ENCODE measurements at regions not wholly inside any gene's neighbourhood (a gene's known extent, or its start where the extent isn't known, plus 50 kb on each side); places are given as distances from the start of the nearest gene placed in this dataset.

GRCh38 chrX:121987163-121987562 is 939.8 kb downstream of the GLUD2 start:
- no peak for TF ChIP-seq CTCF (IDR thresholded peaks at IDR 0.05; ENCODE audit: control extremely low read depth, extremely low read depth, low read depth, missing control alignments)
- DNase-seq (ENCODE audit: extremely low spot score), result no peak
- ChIA-PET POLR2A (no interaction called here), CTCF (no interaction called here)

DNA sequence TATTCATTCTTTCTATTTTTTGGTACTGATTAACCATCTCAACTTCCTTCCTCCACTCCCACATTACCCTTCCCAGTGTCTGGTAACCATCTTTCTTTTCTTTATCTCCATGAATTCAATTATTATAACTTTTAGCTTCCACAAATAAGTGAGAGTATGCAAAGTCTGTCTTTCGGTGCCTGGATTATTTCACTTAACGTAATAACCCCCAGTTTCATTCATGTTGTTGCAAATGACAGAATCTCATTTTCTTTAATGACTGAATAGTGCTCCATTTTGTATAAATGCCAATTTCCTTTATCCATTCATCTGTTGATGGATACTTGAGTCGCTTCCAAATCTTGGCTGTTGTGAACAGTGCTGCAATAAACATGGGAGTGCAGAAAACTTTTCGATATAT is 940.4 kb downstream of the GLUD2 start:
- POLR2A ChIA-PET, result no interaction called here
- DNase-seq (ENCODE audit: extremely low spot score), result no peak
- CTCF ChIA-PET, result no interaction called here
- TF ChIP-seq CTCF (IDR thresholded peaks at IDR 0.05; ENCODE audit: control extremely low read depth, extremely low read depth, low read depth, missing control alignments), result no peak

- no peak for TF ChIP-seq CTCF (IDR thresholded peaks at IDR 0.05; ENCODE audit: control extremely low read depth, extremely low read depth, low read depth, missing control alignments)
- POLR2A ChIA-PET, result no interaction called here
- CTCF ChIA-PET, result no interaction called here
- no peak for DNase-seq (ENCODE audit: extremely low spot score)
Measured at GRCh38 chrX:122004127-122004526, 956.7 kb downstream of the GLUD2 start.

GRCh38 chrX:122026665-122027064 is 979.3 kb downstream of the GLUD2 start:
- POLR2A ChIA-PET, result no interaction called here
- TF ChIP-seq CTCF (IDR thresholded peaks at IDR 0.05; ENCODE audit: control extremely low read depth, extremely low read depth, low read depth, missing control alignments), result no peak
- CTCF ChIA-PET, result no interaction called here
- DNase-seq (ENCODE audit: extremely low spot score), result no peak

DNA sequence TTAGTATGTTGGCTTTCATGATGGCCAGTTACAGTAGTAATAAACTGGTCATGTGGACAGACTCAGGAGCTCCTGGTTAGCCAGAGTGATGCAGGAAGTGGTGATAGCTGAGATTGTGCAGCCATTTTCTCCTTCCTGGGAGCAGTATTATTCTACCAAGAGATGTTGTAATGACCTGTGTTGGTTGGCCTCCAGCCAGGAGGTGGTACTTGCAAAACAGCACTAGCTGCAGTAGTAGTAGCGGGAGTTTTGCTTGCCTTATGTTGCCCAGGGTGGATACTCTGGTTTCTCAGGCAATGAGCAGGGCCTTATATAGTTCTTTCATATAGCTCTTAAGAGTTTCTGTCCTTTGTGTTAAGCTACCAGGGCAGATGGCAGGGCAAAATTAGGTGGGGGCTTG is 998.8 kb downstream of the GLUD2 start:
- no peak for DNase-seq (ENCODE audit: extremely low spot score)
- ChIA-PET POLR2A (no interaction called here), CTCF (no interaction called here)
- TF ChIP-seq CTCF (IDR thresholded peaks at IDR 0.05; ENCODE audit: control extremely low read depth, extremely low read depth, low read depth, missing control alignments), result no peak

DNA sequence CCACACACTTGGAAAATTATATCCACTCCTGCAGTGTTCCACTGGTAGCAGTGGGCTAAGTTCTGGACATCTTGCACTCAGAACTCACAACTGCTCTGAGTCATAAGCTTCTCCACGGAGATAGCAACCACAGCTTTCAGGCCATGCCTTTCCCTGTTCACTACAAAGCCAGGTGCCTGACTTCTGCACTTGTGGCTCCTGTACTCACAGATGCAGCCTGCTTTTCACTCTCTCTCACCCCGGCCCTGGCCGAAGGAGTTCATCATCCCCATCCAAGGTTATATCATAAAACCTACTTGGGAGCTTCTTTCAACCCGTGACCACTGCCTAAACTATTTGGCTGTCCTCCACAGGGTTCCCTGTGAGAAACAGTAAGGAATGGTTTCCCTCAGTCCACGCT is 999.4 kb downstream of the GLUD2 start:
- TF ChIP-seq CTCF (IDR thresholded peaks at IDR 0.05; ENCODE audit: control extremely low read depth, extremely low read depth, low read depth, missing control alignments), result no peak
- POLR2A ChIA-PET, result no interaction called here
- DNase-seq (ENCODE audit: extremely low spot score), result no peak
- CTCF ChIA-PET, result no interaction called here

GRCh38 chrX:122047261-122047660 is 999.9 kb downstream of the GLUD2 start:
- no peak for TF ChIP-seq CTCF (IDR thresholded peaks at IDR 0.05; ENCODE audit: control extremely low read depth, extremely low read depth, low read depth, missing control alignments)
- no peak for DNase-seq (ENCODE audit: extremely low spot score)
- ChIA-PET CTCF (no interaction called here), POLR2A (no interaction called here)
